GM06990 (cell line): ENCODE measurements at regions not wholly inside any gene's neighbourhood (a gene's known extent, or its start where the extent isn't known, plus 50 kb on each side); places are given as distances from the start of the nearest gene placed in this dataset.
"Not testable (repeated sequence)": the region's sequence is repeated elsewhere in the genome, so short reads cannot be mapped to it uniquely, and the experiment has no call there.

Experiments used
- DNase-seq: peaks from one replicate; pipeline ENCODE4 v3.0.0-alpha.2; 2011; ENCODE audit not compliant: insufficient read length; ENCODE audit errors: extremely low read depth
- H3K27me3 ChIP-seq: replicated peaks from 2 replicates; pipeline ENCODE4 v1.6.0; 2011; ENCODE audit warnings: low read length; ENCODE audit not compliant: control insufficient read depth, insufficient read depth
- H3K36me3 ChIP-seq: 2 replicates; pipeline ENCODE4 v1.5.1; 2011; ENCODE audit warnings: low read length; ENCODE audit not compliant: control insufficient read depth, insufficient read depth
- H3K4me3 ChIP-seq: replicated peaks from 2 replicates; pipeline ENCODE4 v1.5.1; 2011; ENCODE audit warnings: low read depth, mild to moderate bottlenecking, control low read depth, low read length
- CTCF ChIP-seq: IDR thresholded peaks from 2 replicates; pipeline ENCODE4 v1.5.1; 2011; ENCODE audit warnings: low read length, control low read depth, mild to moderate bottlenecking, inconsistent platforms; ENCODE audit not compliant: insufficient read depth, poor library complexity, severe bottlenecking

GRCh38 chr9:6099346-6099745 lies 83.9 kb upstream of the RANBP6 start:
- H3K27me3 ChIP-seq, DNase-seq, H3K4me3 ChIP-seq, H3K36me3 ChIP-seq: not testable (repeated sequence)

DNA sequence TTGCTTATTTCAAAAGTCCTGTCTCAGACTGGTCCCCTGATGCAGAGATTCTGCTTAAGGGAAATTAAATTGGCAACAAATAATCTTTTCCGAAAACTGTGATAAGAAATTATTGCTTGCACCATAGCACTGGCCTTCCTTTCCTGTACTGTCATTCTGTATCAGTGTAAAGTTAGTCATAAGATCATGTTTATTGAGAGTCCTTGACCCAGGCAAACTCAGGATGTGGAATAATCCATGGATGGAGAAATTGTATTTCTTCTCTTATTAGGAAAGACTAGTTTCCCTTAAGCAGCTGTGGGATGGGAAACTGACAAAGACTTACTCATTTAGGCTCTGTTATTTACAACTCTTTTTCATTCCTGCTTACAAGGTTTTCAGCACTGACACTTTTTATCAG lies 83.0 kb upstream of the RANBP6 start:
- no peak for TF ChIP-seq CTCF
- H3K4me3 ChIP-seq: no peak overlapping the region
- no peaks in the 10 kb centered on the region for H3K36me3 ChIP-seq
- no peak for DNase-seq
- no peaks in the 10 kb centered on the region for H3K27me3 ChIP-seq

DNA sequence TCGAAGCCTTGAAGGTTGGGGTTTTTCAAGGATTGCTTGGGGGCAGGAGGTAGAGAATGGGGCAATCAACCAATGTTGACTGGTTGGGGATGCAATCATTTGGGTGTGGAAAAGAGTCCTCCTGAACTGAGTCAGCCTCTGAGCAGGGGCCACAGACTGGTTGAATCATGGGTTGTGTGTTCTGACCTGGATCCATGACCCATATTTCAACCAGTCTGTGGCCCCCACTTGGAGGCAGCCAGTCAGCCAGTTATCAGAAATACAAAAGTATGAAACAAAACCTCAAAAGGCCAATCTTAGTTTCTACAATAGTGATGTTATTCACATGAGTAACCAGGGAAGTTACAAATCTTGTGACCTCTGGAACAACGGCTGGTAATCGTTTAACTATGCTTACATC lies 81.4 kb upstream of the RANBP6 start:
- no peaks in the 10 kb centered on the region for H3K36me3 ChIP-seq
- no peak for TF ChIP-seq CTCF

DNA sequence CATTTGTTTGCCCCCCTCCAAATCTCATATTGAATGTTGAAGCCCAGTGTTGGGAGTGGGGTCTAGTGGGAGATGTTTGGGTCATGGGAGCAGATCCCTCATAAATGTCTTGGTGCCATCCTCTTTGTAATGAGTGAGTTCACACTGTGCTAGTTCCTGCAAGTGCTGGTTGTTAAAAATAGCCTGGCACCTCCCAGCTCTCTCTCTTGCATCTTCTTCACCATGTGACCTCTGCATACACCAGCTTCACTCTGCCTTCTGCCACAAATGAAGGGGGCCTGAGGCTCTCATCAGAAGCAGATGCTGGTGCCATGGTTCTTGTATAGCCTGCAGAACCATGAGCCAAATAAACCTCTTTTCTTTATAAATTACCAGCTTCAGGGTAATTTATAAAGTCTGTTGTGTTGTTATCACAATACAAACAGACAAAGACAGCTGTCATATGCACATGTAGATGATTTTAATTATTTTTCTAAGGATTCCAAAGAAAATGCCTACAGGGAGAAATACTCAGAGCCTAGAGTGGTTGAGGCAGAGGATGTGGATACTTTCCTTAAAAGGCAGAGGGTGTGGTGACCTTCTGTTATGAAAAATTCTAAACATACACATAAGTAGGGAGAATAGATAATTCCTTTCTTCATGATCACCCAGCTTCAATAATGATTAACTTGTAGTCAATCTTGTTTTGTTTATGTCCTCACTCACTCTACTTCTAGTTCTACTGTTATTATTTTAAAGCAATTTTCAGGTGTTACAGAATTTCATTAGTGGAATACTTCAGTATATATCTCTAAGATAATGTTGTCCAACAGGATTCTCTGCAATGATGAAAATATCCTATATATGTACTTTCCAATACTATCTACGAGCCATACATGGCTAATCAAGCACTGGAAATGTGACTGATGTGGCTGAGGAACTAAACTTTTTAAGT lies 75.1 kb upstream of the RANBP6 start:
- H3K27me3 ChIP-seq: no peaks in the 10 kb centered on the region
- no peak for TF ChIP-seq CTCF
- no peak for DNase-seq
- no peaks in the 10 kb centered on the region for H3K36me3 ChIP-seq
- no peak overlapping the region for H3K4me3 ChIP-seq

More for the DNA sequence above, 81.4 kb upstream of the RANBP6 start:
- no peak overlapping the region for H3K4me3 ChIP-seq
- DNase-seq: no peak
- H3K27me3 ChIP-seq: no peaks in the 10 kb centered on the region

- Histone ChIP-seq H3K36me3 (no peaks in the 10 kb centered on the region), H3K4me3 (no peak overlapping the region), H3K27me3 (no peaks in the 10 kb centered on the region)
- no peak for DNase-seq
- no peak for TF ChIP-seq CTCF
Observed at GRCh38 chr9:6089300-6089699, 73.9 kb upstream of the RANBP6 start.

DNA sequence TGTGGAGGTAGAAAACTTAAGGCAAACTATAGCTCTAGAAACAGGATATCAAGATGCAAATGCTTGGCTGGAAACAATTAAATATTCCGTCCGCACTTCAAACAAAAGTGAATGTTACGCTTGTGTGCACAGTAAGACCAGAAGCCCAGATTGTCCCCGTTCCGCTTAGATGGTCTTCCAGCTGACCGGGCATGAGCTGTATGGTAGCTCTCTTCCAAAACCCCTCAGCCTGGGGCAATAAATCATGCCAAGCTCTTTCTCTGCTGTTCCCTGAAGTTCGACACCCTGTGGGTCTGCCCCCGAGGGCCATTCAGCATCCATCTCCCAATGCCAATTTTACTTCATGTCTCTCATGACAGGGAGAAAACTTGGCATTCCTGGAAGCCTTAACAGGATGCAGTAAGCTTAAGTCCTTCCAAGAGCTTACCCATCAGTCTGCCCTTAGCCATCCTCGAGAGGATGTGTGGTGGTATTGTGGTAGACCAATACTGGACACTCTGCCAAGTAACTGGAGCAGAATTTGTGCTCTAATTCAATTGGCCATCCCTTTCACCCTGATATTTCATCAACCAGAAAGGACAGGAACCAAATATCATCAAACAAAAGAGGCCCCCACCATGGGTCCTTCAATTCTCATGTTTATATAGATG lies 70.7 kb upstream of the RANBP6 start:
- Histone ChIP-seq H3K27me3 (no peaks in the 10 kb centered on the region), H3K4me3 (no peak overlapping the region), H3K36me3 (no peaks in the 10 kb centered on the region)
- no peak for TF ChIP-seq CTCF
- DNase-seq: no peak
